ENCODE measurements at regions not wholly inside any gene's neighbourhood (a gene's known extent, or its start where the extent isn't known, plus 50 kb on each side); places are given as distances from the start of the nearest gene placed in this dataset.

DNA sequence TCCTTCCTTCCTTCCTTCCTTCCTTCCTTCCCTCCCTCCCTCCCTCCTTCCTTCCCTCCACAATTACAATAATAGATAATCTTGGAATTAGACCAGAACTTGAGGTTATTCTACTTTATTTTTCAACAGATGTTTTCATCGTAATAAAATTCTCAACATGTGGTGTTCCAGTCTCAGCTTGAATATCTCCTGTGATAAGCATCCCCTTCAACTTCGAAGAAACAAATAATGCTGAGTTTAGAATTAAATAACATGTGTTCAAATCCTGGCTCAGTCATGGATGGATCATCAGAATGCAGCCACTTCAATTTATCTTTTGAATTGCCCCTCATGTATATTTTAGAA lies 91.4 kb upstream of the PAPPA start:
- Histone ChIP-seq H3K36me3 (no peaks in the 10 kb centered on the region), H3K9me3 (no peaks in the 10 kb centered on the region), H3K4me1 (no peaks in the 10 kb centered on the region), H3K27me3 (no peaks in the 10 kb centered on the region; the same call in 1 of the 2 replicates), H3K4me3 (ENCODE audit: low read depth, low read length) (no peak overlapping the region)
- TF ChIP-seq, protein P1, sequence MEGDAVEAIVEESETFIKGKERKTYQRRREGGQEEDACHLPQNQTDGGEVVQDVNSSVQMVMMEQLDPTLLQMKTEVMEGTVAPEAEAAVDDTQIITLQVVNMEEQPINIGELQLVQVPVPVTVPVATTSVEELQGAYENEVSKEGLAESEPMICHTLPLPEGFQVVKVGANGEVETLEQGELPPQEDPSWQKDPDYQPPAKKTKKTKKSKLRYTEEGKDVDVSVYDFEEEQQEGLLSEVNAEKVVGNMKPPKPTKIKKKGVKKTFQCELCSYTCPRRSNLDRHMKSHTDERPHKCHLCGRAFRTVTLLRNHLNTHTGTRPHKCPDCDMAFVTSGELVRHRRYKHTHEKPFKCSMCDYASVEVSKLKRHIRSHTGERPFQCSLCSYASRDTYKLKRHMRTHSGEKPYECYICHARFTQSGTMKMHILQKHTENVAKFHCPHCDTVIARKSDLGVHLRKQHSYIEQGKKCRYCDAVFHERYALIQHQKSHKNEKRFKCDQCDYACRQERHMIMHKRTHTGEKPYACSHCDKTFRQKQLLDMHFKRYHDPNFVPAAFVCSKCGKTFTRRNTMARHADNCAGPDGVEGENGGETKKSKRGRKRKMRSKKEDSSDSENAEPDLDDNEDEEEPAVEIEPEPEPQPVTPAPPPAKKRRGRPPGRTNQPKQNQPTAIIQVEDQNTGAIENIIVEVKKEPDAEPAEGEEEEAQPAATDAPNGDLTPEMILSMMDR (IDR thresholded peaks at IDR 0.05; ENCODE audit: low read depth, low read length): no peak
- no peak for DNase-seq

DNA sequence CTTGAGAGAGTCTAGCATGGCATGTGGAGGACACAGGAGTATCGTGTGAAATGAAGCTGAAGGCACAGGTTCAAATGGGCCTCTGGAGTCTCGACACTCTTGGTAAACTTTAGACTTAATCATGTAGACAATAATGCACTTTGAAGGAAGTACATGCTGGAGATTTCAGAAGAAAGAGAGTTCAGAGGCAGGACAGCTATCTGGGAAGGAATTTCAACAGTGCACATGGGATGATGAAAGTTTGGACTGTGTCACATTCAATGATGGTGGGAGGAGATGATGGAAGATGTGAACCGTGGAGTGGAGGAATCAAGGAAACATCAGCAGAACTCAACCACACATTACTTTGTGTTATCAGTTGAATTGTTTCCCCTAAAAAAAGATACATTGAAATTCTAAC lies 88.6 kb upstream of the PAPPA start:
- TF ChIP-seq, protein P1 (IDR thresholded peaks at IDR 0.05; ENCODE audit: low read depth, low read length): no peak
- no peaks in the 10 kb centered on the region for H3K27me3 ChIP-seq
- no peak for DNase-seq
- no peak overlapping the region for H3K4me3 ChIP-seq (ENCODE audit: low read depth, low read length)
- H3K9me3 ChIP-seq: no peaks in the 10 kb centered on the region
- no peaks in the 10 kb centered on the region for H3K4me1 ChIP-seq
- no peaks in the 10 kb centered on the region for H3K36me3 ChIP-seq

DNA sequence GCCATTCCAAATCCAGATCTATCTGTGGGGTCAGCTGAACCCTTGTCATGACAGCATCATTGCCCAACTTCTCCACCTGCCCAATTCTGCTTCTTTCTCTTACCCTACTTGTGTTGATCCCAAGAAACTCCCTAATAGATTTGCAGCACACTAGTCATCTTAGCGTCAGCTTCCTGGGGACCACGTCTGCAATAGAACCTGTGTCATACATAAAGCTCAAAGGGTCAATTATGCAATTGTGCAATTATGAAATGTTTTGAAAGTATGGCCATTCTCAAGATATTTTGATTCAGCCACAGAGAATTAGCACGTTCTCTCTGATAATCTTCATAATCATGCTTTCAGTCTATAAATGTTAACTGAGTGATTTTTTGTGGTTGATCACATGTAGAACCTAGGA lies 87.4 kb upstream of the PAPPA start:
- no peak overlapping the region for H3K4me3 ChIP-seq (ENCODE audit: low read depth, low read length)
- no peaks in the 10 kb centered on the region for H3K36me3 ChIP-seq
- TF ChIP-seq, protein P1 (IDR thresholded peaks at IDR 0.05; ENCODE audit: low read depth, low read length): no peak
- DNase-seq: no peak
- H3K4me1 ChIP-seq: no peaks in the 10 kb centered on the region
- no peaks in the 10 kb centered on the region for H3K9me3 ChIP-seq
- no peaks in the 10 kb centered on the region for H3K27me3 ChIP-seq

DNA sequence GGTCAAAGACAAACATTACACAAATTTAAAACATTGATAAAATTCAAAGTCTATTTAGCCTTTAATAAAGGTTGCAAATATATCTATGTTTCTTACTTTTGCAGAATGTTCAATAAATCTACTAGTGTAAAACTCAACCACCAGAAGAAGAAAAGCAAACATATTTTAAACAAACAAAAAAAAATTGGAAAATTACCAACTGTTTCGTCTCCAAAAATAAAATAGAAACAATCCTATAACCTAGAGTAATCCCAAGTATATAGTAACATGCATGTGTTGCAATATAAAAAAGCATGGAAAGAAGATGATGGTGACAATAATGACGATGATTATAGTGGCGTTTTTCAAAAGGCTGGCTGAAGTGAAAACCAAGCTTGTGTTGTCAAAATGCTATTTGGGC lies 86.0 kb upstream of the PAPPA start:
- Histone ChIP-seq H3K27me3 (no peaks in the 10 kb centered on the region), H3K4me1 (no peaks in the 10 kb centered on the region), H3K36me3 (no peaks in the 10 kb centered on the region), H3K4me3 (ENCODE audit: low read depth, low read length) (no peak overlapping the region), H3K9me3 (no peaks in the 10 kb centered on the region)
- DNase-seq: no peak
- TF ChIP-seq, protein P1 (IDR thresholded peaks at IDR 0.05; ENCODE audit: low read depth, low read length): no peak

DNA sequence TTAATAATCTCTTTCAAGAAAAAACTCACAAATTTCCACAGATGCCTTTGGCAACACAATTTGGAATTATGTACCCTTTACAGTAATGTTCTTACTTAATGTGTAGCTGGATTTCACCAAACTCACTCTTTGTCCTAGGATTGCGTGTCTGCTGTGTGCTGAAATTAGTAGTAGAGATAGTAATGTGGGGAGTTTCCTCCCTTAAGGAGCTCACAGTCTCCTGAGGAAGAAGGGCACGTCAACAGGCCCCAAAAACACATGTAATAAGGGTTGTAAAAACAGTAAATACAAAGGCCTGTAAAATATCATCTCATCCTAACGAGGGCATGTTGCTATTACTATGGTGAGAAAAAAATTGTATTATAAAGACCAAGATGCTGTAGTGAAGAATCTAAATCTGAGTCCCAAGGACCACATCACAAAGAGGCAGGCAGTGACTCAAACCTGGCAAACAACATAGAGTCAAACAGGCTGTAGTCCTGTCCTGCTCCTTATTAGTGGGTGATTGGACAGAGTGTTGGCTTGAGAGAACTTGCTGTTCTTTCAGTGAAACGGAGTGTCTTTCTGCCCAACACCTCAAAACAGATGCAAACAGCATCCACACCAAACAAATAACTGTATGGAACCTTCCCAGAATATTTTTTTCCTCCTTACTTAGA lies 83.2 kb upstream of the PAPPA start:
- no peaks in the 10 kb centered on the region for H3K27me3 ChIP-seq
- no peak overlapping the region for H3K4me3 ChIP-seq (ENCODE audit: low read depth, low read length)
- no peak for DNase-seq
- H3K9me3 ChIP-seq: no peaks in the 10 kb centered on the region
- TF ChIP-seq, protein P1 (IDR thresholded peaks at IDR 0.05; ENCODE audit: low read depth, low read length): no peak
- no peaks in the 10 kb centered on the region for H3K4me1 ChIP-seq
- no peaks in the 10 kb centered on the region for H3K36me3 ChIP-seq

DNA sequence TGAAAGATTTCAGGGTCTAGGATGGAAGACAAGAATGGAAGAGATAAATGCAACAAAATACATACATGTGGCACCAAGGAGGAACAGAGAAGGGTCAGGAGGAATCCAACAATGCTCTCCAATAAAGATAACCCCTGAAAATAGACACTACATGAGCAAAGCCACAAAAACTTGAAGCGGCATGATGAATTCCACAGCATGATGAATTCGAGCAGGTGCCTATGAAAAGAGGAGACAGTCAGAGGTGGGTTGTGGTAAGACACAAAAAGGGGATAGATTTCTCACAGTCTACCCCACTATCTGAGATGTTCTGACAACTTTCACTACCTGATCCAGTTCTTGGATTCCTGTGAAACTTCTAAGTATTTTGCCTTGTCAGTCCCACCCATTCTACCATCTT lies 81.5 kb upstream of the PAPPA start:
- H3K4me1 ChIP-seq: no peaks in the 10 kb centered on the region
- DNase-seq: no peak
- no peak overlapping the region for H3K4me3 ChIP-seq (ENCODE audit: low read depth, low read length)
- no peaks in the 10 kb centered on the region for H3K36me3 ChIP-seq
- H3K9me3 ChIP-seq: no peaks in the 10 kb centered on the region
- TF ChIP-seq, protein P1 (IDR thresholded peaks at IDR 0.05; ENCODE audit: low read depth, low read length): no peak
- no peaks in the 10 kb centered on the region for H3K27me3 ChIP-seq
